Adrenal gland (tissue), 5 donors: ENCODE measurements at regions not wholly inside any gene's neighbourhood (a gene's known extent, or its start where the extent isn't known, plus 50 kb on each side); places are given as distances from the start of the nearest gene placed in this dataset.

ENCODE experiments used
- POLR2A ChIP-seq, 2 donors: fragments of 450-650 bp; IDR thresholded peaks; one replicate each; pipeline ENCODE4 v1.6.1; 2017; ENCODE audit warnings: antibody characterized with exemption in 2 of 2, mild to moderate bottlenecking in 2 of 2, moderate library complexity in 1 of 2
- TF ChIP-seq, protein P1 (sequence below), 6 experiments: fragments of 450-650 bp in 4 of 6; fragments of 200-600 bp in 2 of 6; sonication (generic) in 1 of 6; IDR thresholded peaks; 1 replicate in 5 of 6; 2 replicates in 1 of 6; pipeline versions ENCODE4 v1.5.1 to v1.8.0; 2016 to 2021; ENCODE audit warnings: antibody characterized with exemption in 6 of 6, mild to moderate bottlenecking in 2 of 6, moderate library complexity in 1 of 6
- donor health status: DM: no; HTN: no; CAD: no.

DNA sequence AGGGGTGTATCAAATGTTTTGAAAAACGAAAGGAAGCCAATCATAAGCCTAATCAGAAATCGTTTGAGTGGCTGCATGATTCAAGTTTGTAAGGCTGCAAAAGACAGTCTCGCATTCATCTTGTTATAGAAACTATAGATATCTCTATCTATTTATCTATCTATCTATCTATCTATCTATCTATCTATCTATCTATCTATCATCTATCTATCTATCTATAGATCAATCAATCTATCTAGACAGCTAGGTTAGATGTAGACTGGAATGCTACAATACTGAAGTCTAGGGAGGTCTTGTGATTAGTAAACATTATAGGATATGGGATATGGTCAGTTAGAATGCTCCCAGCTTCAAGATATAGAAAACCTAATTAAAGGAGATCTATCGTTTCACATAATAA is 52.2 kb upstream of the BTG1 start:
- TF ChIP-seq, protein P1, sequence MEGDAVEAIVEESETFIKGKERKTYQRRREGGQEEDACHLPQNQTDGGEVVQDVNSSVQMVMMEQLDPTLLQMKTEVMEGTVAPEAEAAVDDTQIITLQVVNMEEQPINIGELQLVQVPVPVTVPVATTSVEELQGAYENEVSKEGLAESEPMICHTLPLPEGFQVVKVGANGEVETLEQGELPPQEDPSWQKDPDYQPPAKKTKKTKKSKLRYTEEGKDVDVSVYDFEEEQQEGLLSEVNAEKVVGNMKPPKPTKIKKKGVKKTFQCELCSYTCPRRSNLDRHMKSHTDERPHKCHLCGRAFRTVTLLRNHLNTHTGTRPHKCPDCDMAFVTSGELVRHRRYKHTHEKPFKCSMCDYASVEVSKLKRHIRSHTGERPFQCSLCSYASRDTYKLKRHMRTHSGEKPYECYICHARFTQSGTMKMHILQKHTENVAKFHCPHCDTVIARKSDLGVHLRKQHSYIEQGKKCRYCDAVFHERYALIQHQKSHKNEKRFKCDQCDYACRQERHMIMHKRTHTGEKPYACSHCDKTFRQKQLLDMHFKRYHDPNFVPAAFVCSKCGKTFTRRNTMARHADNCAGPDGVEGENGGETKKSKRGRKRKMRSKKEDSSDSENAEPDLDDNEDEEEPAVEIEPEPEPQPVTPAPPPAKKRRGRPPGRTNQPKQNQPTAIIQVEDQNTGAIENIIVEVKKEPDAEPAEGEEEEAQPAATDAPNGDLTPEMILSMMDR (IDR thresholded peaks at IDR 0.05): no peak
- no peak for TF ChIP-seq POLR2A (IDR thresholded peaks at IDR 0.05)
